H9 (cell line): ENCODE measurements at regions not wholly inside any gene's neighbourhood (a gene's known extent, or its start where the extent isn't known, plus 50 kb on each side); places are given as distances from the start of the nearest gene placed in this dataset.

ENCODE experiments used
- DNase-seq: peaks from one replicate; pipeline ENCODE4 v3.0.0-alpha.2; 2017
- H2AFZ ChIP-seq: one replicate; pipeline ENCODE4 v1.6.1; 2013; ENCODE audit warnings: mild to moderate bottlenecking, low read length, control low read depth, moderate library complexity
- H2AK5ac ChIP-seq: 2 replicates; pipeline ENCODE4 v1.6.1; 2013; ENCODE audit warnings: low read length, control low read depth, mixed read lengths; ENCODE audit not compliant: insufficient read length
- H2BK120ac ChIP-seq: one replicate; pipeline ENCODE4 v1.6.1; 2013; ENCODE audit warnings: low read depth, mild to moderate bottlenecking, low read length, control low read depth, inconsistent platforms; ENCODE audit not compliant: poor library complexity, severe bottlenecking
- H2BK12ac ChIP-seq: 2 replicates; pipeline ENCODE4 v1.6.1; 2013; ENCODE audit warnings: low read length, control low read depth, mixed read lengths, low read depth; ENCODE audit not compliant: insufficient read length
- H2BK15ac ChIP-seq: 2 replicates; pipeline ENCODE4 v1.6.1; 2013; ENCODE audit warnings: low read depth, low read length, control low read depth
- H2BK20ac ChIP-seq: one replicate; pipeline ENCODE4 v1.6.1; 2013; ENCODE audit warnings: low read depth, mild to moderate bottlenecking, low read length, control low read depth, inconsistent platforms; ENCODE audit not compliant: poor library complexity, severe bottlenecking
- H2BK5ac ChIP-seq: 2 replicates; pipeline ENCODE4 v1.6.1; 2013; ENCODE audit warnings: low read length, control low read depth, mixed read lengths; ENCODE audit not compliant: insufficient read length
- H3K14ac ChIP-seq: 2 replicates; pipeline ENCODE4 v1.6.1; 2013; ENCODE audit warnings: low read length, control low read depth; ENCODE audit not compliant: insufficient read depth
- H3K18ac ChIP-seq: 2 replicates; pipeline ENCODE4 v1.6.1; 2013; ENCODE audit warnings: low read depth, mild to moderate bottlenecking, mixed read lengths, low read length, control low read depth; ENCODE audit not compliant: insufficient read length
- H3K23ac ChIP-seq: 2 replicates; pipeline ENCODE4 v1.6.1; 2013; ENCODE audit warnings: low read length, control low read depth, mixed read lengths, low read depth; ENCODE audit not compliant: insufficient read length
- H3K23me2 ChIP-seq: 2 replicates; pipeline ENCODE4 v1.6.1; 2013; ENCODE audit warnings: low read depth, mild to moderate bottlenecking, mixed read lengths, low read length, control low read depth; ENCODE audit not compliant: insufficient read length, poor library complexity, severe bottlenecking
- H3K27ac ChIP-seq: 2 replicates; pipeline ENCODE4 v1.5.1; 2013; ENCODE audit warnings: low read length, control low read depth, mixed read lengths, low read depth; ENCODE audit not compliant: insufficient read length
- H3K27me3 ChIP-seq: 2 replicates; pipeline ENCODE4 v1.6.1; 2013; ENCODE audit warnings: low read length, control low read depth, inconsistent platforms; ENCODE audit not compliant: insufficient read depth
- H3K4ac ChIP-seq: 2 replicates; pipeline ENCODE4 v1.6.1; 2013; ENCODE audit warnings: low read depth, mild to moderate bottlenecking, control low read depth, inconsistent platforms, low read length, moderate library complexity
- H3K4me1 ChIP-seq: 2 replicates; pipeline ENCODE4 v1.6.1; 2013; ENCODE audit warnings: low read length, control low read depth, inconsistent platforms; ENCODE audit not compliant: insufficient read depth
- H3K4me2 ChIP-seq: 2 replicates; pipeline ENCODE4 v1.6.1; 2013; ENCODE audit warnings: low read length, control low read depth, mixed read lengths; ENCODE audit not compliant: insufficient read length, insufficient read depth
- H3K56ac ChIP-seq: 2 replicates; pipeline ENCODE4 v1.6.1; 2013; ENCODE audit warnings: low read depth, mild to moderate bottlenecking, mixed read lengths, low read length, control low read depth; ENCODE audit not compliant: insufficient read length
- H3K79me1 ChIP-seq: 2 replicates; pipeline ENCODE4 v1.6.1; 2013; ENCODE audit warnings: low read depth, mild to moderate bottlenecking, moderate library complexity, low read length, control low read depth, inconsistent platforms; ENCODE audit not compliant: insufficient read depth, poor library complexity, severe bottlenecking
- H3K79me2 ChIP-seq: 2 replicates; pipeline ENCODE4 v1.6.1; 2013; ENCODE audit warnings: low read length, control low read depth, inconsistent platforms; ENCODE audit not compliant: insufficient read depth
- H3K9ac ChIP-seq: 2 replicates; pipeline ENCODE4 v1.6.1; 2013; ENCODE audit warnings: low read length, control low read depth, mixed read lengths; ENCODE audit not compliant: insufficient read length; ENCODE audit errors: extremely low read depth
- H3K9me3 ChIP-seq: one replicate; pipeline ENCODE4 v1.6.1; 2013; ENCODE audit warnings: low read depth, low read length, inconsistent platforms; ENCODE audit not compliant: control insufficient read depth
- H3T11ph ChIP-seq: one replicate; pipeline ENCODE4 v1.6.1; 2013; ENCODE audit warnings: mild to moderate bottlenecking, low read length, control low read depth, inconsistent platforms
- H4K20me1 ChIP-seq: one replicate; pipeline ENCODE4 v1.6.1; 2013; ENCODE audit not compliant: control insufficient read depth, insufficient read length, insufficient read depth
- H4K5ac ChIP-seq: 2 replicates; pipeline ENCODE4 v1.6.1; 2013; ENCODE audit warnings: low read depth, mild to moderate bottlenecking, mixed read lengths, low read length, control low read depth; ENCODE audit not compliant: insufficient read length
- H4K8ac ChIP-seq: replicated peaks from 2 replicates; pipeline ENCODE4 v1.6.1; 2013; ENCODE audit warnings: low read length, control low read depth, mixed read lengths, low read depth; ENCODE audit not compliant: insufficient read length
- H4K91ac ChIP-seq: 2 replicates; pipeline ENCODE4 v1.6.1; 2013; ENCODE audit warnings: low read depth, mild to moderate bottlenecking, moderate library complexity, mixed read lengths, low read length, control low read depth; ENCODE audit not compliant: insufficient read length
- H3K27ac Mint-ChIP-seq, 3 experiments: 2 replicates in 2 of 3; 3 replicates in 1 of 3; pipeline ENCODE4 v1.8.0; 2020 to 2021; ENCODE audit warnings: mixed read lengths in 3 of 3, mild to moderate bottlenecking in 1 of 3, moderate library complexity in 1 of 3
- H3K27me3 Mint-ChIP-seq: 2 replicates; pipeline ENCODE4 v1.8.0; 2021; ENCODE audit warnings: low read depth, mild to moderate bottlenecking, moderate library complexity, mixed read lengths
- H3K36me3 Mint-ChIP-seq, 3 experiments: 2 replicates in 2 of 3; 3 replicates in 1 of 3; pipeline ENCODE4 v1.8.0; 2020 to 2021; ENCODE audit warnings: low read depth in 3 of 3, mixed read lengths in 3 of 3; ENCODE audit not compliant: insufficient read depth in 1 of 3
- H3K4me1 Mint-ChIP-seq, 2 experiments: 2 replicates each; pipeline ENCODE4 v1.8.0; 2020; ENCODE audit warnings: mixed read lengths in 2 of 2
- H3K4me3 Mint-ChIP-seq, 2 experiments: 2 replicates in 1 of 2; 3 replicates in 1 of 2; pipeline ENCODE4 v1.8.0; 2020 to 2021; ENCODE audit warnings: mild to moderate bottlenecking in 2 of 2, mixed read lengths in 2 of 2, moderate library complexity in 1 of 2
- H3K9me3 Mint-ChIP-seq, 2 experiments: 2 replicates in 1 of 2; 3 replicates in 1 of 2; pipeline ENCODE4 v1.8.0; 2020; ENCODE audit warnings: mild to moderate bottlenecking in 2 of 2, mixed read lengths in 2 of 2, moderate library complexity in 1 of 2
- CTCF ChIP-seq: fragments of 200-600 bp; sonication (generic); conservative IDR thresholded peaks from 3 replicates; pipeline ENCODE4 v1.8.0; 2021; ENCODE audit warnings: antibody characterized with exemption, mild to moderate bottlenecking
- WGBS: extraction: QIAGEN DNeasy Blood & Tissue Kit; methylation state at CpG from one replicate; pipeline ENCODE4 v1.1.7; 2013; ENCODE audit warnings: missing lambda C conversion rate, low lambda C conversion rate, mixed read lengths; ENCODE audit not compliant: insufficient read length; ENCODE audit errors: extremely low coverage; 5-methylcytosine and 5-hydroxymethylcytosine counted together

DNA sequence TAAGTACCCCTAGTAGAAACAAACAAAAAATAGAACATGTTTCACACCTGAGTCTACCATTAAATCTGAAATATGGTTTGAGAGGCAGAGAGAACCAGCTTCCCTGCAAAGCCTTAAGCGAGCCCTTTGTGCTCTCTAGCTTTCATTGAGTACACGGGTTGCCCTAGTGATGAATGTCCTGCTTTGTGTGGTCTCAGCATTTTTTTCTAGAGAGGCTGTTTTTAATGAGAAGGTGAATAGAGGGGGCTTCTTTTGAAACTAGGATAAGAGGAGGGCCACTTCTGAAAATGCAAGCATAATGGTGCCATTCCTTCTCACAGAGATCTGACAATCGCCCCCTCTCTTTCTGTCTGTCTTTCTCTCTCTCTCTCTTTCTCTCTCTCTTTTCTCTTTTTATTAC is 131.3 kb downstream of the MACIR start:
- H3K27me3 Mint-ChIP-seq = no peaks in the 10 kb centered on the region
- no peaks in the 10 kb centered on the region for H3K23me2 ChIP-seq
- no peak overlapping the region for H4K5ac ChIP-seq
- H2BK12ac ChIP-seq = no peak overlapping the region
- no peaks in the 10 kb centered on the region for H3K9me3 ChIP-seq
- H3K4me3 Mint-ChIP-seq = no peak overlapping the region
- H3K4ac ChIP-seq = no peak overlapping the region
- no peak overlapping the region for H3T11ph ChIP-seq
- no peak overlapping the region for H2AK5ac ChIP-seq
- H3K56ac ChIP-seq = no peak overlapping the region
- H3K4me1 Mint-ChIP-seq = peaks cover 43 to 46% of the 10 kb centered on the region in 2 experiments
- no peaks in the 10 kb centered on the region; the same call in 1 of the 2 replicates for H3K4me1 ChIP-seq
- no peak overlapping the region for H4K8ac ChIP-seq
- H3K23ac ChIP-seq = no peak overlapping the region
- H3K27ac ChIP-seq = no peak overlapping the region
- no peaks in the 10 kb centered on the region for H4K20me1 ChIP-seq
- H2BK120ac ChIP-seq = no peak overlapping the region
- H3K36me3 Mint-ChIP-seq = no peaks in the 10 kb centered on the region
- no peaks in the 10 kb centered on the region for H3K27me3 ChIP-seq
- no peak overlapping the region for H2AFZ ChIP-seq
- H2BK15ac ChIP-seq = no peak overlapping the region
- no peak for TF ChIP-seq CTCF
- no peak for DNase-seq
- H3K79me1 ChIP-seq = no peaks in the 10 kb centered on the region
- no peak overlapping the region for H4K91ac ChIP-seq
- H3K27ac Mint-ChIP-seq = peak overlapping the region in 1 of 3 experiments; percentile 25; a peak in 1 of 7 replicates
- H2BK20ac ChIP-seq = no peak overlapping the region
- no peaks in the 10 kb centered on the region for H3K79me2 ChIP-seq
- no peak overlapping the region for H2BK5ac ChIP-seq
- no peak overlapping the region for H3K18ac ChIP-seq
- no peaks in the 10 kb centered on the region; a peak in 1 of 5 replicates for H3K9me3 Mint-ChIP-seq
- H3K9ac ChIP-seq = no peak overlapping the region
- H3K4me2 ChIP-seq = no peak overlapping the region
- WGBS = no CpG with 5 or more reads among the region's 3 CpGs
- H3K14ac ChIP-seq = no peak overlapping the region
